ENCODE measurements at regions not wholly inside any gene's neighbourhood (a gene's known extent, or its start where the extent isn't known, plus 50 kb on each side); places are given as distances from the start of the nearest gene placed in this dataset.

DNA sequence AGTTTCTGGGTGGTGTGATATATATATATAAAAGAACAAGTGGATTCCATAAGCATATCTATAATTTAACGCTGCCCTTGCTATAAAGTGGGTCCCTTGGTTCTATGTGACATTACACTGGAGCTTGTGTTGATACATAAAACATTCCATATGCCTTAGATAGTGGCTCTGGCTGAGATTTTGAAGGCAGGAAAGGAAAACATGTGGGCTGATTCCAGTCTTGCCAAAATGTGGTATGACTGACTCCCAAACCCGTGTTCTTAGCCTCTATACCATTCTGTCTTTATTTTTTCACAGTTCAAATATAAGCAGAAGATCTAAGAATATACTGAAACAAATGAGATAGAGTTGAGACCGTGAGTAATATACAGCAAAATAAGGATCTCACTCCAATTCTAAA, 522.8 kb upstream of the LRRC4C start:
- DNase-seq = no peak

DNA sequence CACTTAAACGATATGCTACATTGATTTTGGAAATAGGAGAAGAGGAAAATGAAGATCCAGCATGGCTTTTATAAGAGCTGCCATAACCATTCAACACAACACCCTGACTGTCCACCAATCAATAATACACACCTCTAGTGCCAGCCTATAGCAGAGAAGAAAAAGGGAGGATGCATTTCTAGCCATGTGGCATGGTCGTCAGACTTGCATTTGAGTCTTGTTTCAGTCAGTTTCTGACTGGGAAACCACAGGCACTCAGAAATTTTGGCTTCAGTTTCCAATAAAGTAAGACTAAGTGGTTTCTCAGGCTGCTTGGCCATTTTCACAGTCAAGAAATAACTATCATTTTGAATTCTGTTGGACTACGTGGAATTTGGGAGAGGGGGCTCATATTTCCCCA, 523.5 kb upstream of the LRRC4C start:
- DNase-seq = no peak

DNA sequence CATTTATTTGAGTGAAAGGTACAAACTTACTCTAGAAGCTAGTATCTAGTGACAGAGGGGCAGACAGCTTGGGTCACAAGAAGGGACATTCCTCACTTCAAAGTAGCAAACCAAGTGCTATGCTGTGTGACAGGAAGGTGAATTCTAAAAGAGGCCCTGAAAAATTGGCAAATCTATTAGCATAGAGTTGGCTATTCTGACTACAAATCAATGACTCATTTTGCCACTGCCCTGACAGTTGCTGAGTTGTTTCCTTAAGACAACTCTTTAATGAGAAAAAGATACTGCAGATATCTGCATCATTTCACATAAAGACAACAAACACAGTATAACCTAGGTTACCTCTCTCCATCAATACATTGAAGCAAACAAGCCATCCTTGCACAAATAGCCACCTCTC, 524.0 kb upstream of the LRRC4C start:
- no peak for DNase-seq

DNA sequence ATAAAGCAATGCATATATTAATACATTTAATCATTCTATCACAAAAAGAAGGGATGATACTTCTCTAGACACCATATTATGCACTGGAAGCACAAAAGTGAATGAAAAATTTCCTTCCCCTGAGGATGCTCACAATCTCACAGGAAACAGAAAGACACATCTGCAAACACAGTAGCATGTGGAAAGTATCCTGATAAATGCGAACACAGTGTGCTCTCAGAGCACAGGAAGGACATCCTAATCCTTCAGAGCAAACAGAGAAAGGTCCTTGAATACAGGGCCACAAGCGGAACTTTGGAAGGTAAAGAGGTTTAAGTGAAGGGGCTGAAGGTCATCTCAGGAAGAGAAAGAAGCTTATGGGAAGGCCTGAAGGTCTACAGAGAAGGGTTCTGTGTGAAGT, 524.6 kb upstream of the LRRC4C start:
- no peak for DNase-seq

DNA sequence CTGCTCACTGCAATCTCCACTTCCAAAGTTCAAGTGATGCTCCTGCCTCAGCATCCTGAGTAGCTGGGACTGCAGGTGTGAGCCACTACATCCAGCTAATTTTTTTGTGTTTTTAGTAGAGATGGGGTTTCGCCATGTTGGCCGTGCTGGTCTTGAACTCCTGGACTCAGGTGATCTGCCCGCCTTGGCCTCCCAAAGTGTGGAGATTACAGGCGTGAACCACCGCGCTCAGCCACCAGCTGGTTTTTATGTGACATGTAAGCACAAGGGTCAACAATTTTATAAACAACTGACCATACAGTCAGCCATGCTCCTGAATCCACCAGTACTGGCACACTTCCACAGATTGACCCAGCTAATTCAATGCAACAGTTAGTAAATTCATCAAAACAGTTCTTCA, 526.3 kb upstream of the LRRC4C start:
- DNase-seq = no peak

DNA sequence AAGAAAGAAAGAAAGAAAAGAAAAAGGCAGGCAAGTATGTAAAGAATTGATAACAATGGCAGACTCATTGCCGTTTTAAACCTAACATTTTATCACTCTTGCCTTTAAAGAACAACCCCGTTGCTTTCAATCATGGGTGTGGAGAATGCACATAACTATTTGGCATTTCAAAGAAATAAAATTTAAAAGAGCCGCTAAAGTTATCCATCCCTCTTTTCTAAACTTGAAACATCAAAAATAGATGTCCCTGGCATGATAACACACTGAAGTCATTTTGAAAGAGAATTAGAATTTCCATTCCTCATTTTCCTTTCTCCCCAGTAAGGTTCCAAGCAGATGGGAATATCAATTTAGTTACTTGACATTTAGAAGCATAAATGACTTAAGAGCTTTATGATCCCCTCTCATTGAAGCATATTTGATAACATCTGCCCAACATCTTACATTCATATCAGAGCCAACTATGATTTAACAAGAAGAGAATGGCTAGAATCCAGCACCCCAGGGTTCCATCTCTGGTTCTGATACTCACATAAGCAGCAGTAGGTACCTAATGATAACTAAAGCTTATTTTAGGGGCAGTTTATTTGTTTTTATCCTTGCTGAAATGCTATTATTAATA, 529.6 kb upstream of the LRRC4C start:
- DNase-seq = no peak

DNA sequence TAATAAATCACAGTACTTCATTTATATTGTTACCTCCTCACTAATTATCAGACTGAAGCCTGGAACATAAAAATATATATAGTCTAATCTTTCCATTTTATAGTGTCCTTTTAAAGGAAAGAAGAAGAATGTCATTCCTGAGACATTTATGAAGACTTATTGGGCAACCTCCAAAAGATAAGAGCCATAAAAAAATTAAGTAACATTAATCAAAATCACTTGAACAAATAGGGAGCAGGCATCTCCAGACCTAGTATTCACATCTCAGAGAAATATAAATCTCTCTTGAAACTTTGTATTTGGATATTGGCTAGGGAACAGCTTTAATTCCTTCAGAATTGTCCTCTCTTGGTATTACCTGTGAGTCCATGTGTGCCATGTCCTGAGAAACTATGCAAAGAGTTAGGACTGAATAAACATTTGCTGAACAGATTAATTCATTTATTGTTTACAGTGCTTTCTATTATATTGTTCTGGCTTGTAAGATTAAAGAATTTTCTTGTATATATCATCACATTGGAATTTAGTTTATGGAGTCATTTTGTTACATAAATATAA, 530.5 kb upstream of the LRRC4C start:
- DNase-seq = no peak

DNA sequence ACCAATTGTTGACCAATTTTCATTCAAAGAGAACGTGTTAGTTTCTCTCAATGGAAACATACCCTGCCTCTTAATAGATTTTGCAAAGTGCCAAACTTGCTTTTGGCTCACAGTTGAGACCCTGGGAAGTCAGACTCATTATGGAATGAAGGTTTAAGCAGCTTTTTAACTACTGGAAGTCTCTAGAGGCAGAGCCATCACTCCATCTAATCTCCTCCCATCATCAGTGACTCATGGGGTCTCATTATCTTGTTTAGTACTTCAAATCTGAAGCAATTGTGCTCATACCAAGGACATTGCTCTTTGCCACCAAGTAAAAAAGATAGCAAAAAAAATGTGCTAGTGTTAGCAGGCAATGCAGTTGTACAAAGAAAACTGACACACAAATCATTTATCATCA, 537.1 kb upstream of the LRRC4C start:
- no peak for DNase-seq

DNA sequence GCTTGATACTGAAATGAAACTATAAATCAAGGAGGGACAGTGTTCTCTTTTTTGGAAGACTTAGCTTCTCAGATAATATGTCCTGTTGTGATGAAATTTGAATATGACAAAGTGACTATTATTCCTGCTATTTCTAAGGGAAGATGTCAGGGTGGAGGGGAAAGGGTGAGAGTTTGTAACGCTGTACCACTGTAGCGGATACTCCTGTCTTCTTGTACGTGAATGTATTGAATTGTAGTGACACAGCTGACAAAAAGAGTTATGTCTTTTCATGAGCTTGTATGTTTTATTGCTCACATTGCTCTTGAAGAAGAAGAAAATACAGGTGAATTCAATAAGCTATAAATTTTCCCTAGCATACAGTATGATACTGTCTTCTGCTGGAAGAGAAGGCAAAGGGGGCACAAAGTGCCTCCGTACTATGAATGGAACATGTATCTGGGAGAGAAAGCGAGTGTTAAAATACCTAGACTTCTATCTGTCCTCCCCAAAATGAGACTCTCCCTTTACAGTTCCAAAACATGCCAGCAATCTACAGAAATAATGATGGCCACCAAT, 538.5 kb upstream of the LRRC4C start:
- DNase-seq = no peak

DNA sequence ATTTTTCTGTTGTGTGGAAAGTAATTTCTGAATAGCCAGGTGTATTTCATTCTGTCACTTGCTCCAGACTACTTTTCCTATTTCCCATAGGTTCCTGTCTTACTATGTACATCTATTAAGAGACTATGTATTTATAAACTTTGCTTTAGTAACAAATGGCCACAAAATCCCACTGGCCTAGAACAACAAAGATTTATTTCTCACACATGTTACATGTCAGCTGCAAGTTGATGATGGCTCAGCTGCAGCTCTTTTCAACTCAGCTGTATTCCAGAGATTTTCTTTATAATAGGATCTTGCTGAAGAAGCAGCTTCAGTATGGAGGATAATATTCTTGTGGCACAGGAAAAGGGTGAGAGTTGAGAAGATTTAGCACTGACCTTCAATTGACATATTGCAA, 539.6 kb upstream of the LRRC4C start:
- DNase-seq = no peak

DNA sequence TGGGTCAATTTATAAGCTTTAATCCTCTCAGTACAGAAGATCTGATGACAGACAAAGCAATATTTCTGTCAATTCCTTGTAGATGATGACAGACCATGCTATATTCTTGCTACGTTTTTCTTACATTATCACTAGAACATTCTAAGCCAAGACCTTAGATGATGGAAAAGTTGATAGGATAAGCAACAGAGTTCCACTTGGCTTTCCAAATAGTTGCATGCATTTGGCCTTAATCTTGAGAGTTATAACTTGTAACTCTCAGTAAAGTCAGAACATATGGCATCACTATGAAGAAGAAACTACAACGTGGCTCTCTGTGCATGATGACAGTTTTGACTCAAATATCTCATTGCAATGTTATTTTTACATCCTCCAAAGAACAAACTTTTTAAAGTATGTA, 544.3 kb upstream of the LRRC4C start:
- DNase-seq = no peak

DNA sequence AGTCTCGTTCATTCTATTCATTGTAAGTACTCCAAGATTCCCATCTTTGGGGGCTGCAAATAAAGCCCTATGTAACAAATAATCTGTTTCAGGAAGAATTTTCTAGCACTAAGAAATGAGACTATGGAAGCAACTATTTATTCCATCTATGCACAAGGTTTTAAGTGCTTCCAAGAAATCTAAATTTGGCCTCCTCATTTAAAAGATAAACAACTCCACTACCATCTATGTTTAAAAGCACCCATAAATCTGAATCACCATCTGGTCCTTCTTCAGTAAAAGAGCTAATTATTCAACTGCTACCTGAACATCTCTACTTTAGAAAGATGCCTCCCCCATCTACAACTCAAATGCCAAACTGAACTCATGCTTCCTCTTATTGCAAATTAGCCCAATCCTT, 547.3 kb upstream of the LRRC4C start:
- no peak for DNase-seq

DNA sequence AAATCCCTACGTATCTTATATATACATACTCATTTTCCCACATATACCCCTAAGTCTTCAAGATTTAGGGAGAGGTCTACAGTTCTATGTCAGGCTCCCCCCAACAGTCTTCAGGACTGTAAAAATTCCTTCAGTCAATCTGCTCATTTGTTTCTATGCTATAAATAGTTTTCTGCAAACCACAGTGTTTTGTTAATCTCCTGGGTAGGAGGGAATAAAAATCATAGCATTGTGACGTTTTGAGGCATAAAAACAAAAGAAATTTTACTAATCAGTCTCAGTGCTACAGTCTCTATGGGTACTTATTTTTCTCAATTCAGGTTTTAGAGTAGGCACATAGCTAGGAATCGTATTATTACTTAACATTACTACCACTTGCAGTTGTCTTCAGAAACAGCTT, 552.8 kb upstream of the LRRC4C start:
- DNase-seq = no peak

DNA sequence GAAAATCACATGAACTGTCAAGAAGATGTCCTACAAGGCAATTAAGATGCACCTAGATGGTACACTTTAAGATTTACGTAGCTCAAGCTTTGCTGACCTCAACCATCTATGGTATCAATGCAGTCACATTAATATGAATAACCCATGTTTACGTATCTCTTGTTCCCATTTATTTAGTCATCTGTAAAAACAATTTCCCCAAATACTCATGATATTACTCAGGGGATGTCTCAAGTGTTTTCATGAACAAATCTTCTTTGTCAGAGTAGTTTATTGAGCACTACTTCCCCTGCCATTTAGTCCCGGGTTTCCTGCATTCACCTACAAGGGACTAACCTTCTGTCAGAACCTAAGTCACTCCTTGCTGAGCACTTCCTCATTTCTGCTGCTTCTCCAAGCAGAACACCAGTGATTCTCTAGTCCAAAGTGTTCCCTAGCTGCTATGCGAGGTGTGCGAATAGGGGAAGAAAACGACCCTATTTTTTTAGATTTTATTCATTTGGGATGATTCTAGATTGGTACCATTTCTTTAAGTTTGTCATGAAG, 554.3 kb upstream of the LRRC4C start:
- DNase-seq = no peak

DNA sequence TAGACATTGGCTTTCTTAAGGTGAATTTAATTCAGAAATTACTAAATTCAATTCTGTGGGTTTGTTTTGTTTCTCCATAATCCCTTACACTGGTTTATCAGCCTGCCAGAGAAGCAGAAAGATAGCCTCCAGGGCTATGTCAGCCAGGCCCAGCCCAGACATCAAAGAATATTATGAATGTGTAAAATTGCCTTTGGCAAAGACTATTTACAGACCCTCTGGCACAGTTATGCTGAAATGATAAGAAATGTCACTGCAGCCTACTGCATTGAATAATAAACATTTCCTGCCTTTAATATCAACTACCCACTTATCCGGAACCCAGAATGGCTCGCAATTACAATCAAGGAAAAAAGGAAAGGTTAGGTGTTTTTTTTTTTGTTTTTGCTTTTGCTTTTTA, 562.5 kb upstream of the LRRC4C start:
- no peak for DNase-seq

DNA sequence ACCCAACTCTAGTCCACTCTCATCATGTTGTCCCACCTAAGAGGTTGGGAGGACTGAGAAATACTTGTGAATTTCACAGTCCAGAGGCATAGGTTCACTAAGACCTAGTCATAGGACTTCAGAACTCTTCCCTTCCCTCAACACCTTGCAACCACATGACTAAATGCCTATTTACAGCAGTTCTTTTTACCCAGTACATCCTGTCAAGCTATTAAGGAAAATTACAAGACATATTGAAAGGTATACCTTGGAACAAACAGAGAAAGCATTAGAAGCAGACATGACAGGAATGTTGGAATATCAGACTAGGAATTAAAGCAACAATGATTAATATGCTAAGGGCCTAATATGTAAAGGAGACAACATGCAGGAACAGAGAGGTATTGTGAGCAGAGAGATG, 563.8 kb upstream of the LRRC4C start:
- no peak for DNase-seq

DNA sequence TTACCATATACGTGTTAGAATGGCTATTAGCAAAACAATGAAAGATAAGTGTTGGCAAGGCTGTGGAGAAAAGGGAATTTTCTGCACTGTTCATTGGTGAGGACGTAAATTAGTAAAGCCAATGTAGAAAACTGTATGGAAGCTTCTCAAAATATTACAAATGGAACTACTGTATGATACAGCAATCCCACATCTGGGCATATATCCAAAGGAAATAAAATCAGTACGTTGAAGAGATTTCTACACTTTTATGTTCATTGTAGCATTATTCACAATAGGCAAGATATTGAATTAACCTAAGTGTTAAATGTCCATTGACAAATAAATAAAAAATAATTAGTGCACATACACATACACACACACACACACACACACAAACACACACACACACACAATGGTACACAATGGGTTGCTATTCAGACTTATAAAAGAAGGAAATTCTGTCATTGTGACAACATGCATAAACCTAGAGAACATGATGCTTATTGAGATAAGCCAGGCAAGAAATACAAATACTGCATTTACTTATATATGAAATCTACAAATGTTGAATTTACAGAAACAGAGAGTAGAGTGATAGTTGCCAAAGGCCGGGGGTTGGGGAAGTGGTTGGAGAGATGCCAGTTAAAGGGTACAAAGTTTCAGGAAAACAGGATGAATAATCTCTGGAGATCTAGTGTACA, 565.8 kb upstream of the LRRC4C start:
- no peak for DNase-seq

DNA sequence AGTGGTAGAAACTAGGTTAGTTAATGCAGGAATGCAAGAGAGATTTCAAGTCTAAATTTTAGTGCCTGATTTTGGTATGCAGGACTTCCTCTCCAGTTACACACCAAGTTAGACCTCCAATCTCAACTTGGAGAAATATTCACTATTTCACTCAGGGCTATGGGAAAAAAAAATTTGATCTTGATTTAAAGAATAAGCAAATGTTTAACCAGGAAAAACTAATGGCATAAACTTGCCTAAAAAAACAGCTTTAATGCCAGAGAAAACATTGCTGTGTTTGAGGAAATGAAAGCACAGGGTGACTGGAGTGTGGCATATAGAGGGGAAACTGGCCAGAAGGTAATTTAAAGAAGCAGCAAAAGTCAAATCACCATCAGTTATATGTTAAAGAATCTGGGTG, 575.4 kb upstream of the LRRC4C start:
- DNase-seq = no peak

DNA sequence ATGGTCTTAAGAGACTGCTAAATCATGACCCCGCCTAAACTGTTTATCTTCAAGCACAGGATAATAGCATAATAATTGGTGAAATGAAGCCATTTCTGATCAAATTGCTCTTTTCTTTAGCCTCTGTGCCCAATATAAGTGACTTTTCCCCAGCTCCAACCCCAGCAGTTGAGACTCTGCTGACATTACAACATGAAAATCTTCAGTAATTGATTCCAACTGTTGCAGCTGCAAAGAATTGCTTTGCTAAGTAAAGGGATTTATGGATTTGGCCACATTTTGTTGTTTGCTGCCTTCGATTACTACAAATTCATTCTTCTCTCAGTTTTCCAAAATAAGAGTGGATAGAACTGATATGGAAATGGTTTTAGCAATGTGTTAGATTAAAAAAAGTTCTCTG, 576.7 kb upstream of the LRRC4C start:
- no peak for DNase-seq

DNA sequence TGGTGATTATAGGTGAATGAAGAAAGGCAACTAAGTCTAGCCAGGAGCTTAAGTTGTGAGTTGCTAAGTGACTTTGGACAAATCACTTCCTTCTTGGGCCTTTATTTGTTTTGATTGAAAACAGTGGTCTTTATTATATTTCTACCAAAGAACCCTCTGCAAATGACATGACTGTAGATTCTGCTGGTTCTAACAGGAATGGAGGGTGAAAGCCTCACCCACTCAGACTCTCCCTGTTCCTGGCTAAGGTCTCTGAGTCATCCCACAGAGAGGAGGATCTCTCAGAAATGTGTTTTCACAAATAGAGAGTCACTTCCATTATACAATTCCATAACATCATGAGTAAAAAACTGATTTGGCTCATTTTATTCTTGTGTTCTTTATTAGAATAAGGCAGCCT, 583.9 kb upstream of the LRRC4C start:
- no peak for DNase-seq

DNA sequence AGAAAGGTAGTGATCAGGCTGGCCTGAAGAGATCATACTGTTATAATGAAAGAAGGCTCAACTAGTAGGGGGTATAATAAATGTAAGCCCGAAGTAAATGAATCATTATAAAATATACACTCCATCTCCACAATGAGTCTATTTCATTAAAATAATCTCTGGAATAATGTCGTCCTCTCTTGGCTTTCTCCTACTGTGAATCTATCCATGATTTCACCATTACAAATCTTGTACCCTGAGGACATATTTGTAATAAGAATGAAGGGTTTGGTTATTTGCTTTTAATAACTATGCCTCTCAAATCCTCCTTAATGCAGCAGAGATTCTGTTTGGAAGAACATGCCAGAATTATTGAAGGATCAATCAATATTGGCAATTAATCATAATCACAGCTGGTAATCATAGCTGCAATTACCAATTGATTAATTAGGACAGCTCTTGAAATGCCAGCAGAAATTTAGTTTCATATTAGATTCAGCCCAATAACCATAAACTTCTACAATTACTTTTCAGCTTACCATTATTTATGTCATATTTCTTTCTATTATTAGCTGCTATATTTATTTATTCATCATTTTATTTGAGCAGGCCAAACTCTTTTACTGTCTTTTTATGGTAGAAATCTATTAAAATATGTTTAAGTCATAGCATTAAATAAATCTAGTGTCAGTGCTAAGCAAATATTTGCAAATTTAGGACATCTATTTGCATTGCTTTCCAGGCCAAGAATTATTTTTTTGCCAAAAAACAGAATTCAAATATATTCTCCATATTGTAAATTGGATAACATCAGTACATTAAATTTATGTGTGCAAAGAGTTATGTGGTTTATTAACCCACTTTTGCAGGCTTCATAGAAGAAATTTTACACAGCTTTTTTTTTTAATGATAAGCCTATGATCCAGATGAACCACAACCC, 588.4 kb upstream of the LRRC4C start:
- no peak for DNase-seq

DNA sequence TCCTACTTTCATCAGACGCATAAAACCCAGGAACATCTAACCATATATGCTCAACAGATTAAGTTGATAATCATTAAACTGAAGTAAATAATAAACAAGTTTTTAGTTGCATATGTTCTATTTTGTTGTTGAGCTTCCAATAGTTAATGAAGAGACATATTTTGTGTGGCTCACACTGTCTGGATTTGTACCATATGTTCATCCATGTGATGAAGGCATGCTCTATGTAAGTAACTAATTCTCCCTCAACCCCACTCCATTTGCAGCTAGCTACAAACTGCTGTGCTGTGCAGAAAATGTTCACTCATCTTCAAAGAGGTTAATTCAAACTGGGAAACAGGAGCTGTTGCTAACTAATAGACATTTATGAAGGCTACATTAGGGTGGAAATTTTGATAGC, 589.7 kb upstream of the LRRC4C start:
- DNase-seq = no peak

DNA sequence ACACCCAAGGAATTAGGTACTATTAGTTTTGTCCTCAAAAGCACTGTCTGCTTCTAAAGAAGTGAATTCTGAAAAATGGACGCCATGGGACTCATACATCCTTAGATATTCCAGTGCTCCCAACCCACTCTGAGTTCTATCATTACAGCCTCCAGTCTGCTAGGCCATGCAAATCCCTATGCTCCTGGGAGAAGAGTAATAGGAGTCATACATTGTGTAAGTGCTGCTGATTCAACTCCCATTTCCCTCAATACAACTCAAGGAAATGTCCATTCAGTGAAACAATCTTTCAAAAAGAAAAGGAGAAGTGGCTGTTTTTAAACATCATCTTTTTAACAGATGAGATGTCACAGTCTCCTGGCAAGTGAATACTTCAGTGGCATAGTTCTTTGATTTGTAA, 590.2 kb upstream of the LRRC4C start:
- DNase-seq = no peak

Data from T-helper 1 cell (primary cell).